ENCODE measurements at regions not wholly inside any gene's neighbourhood (a gene's known extent, or its start where the extent isn't known, plus 50 kb on each side); places are given as distances from the start of the nearest gene placed in this dataset.

DNA sequence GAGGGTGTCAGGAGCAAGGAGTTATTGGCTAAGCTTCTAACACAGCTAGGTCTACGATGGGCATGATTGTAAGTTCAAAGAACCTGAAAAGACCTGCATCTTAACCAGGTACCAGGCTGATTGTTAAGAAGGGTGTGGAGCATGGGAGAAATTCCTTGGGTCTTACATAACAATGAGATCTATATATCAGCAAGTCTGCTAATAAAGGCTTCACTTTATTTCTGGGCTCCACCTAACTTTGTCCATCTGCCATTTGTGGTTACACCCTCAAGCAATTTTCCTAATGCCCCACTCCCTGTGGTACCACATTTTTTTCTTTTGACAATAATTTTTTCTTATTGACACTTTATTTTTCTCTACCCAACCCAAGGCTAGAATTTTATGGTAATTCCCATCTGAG lies 223.5 kb upstream of the JAG1 start:
- H3K27me3 ChIP-seq (replicated peaks in 1 of 2; ENCODE audit: control insufficient read depth in 2 of 2, insufficient read depth in 2 of 2, low read length in 1 of 2): no peaks in the 10 kb centered on the region
- RAD21 ChIA-PET (ENCODE audit: unreplicated experiment): no interaction called here
- 0% methylated on average over 1 of the region's 1 CpG for WGBS (ENCODE audit: insufficient coverage, insufficient replicate concordance, low lambda C conversion rate, missing lambda C conversion rate)
- TF ChIP-seq RBBP5 (conservative IDR thresholded peaks at IDR 0.05) (no peak), SMC3 (IDR thresholded peaks at IDR 0.05; ENCODE audit: borderline replicate concordance, low read length) (no peak), E2F8 (IDR thresholded peaks at IDR 0.05; ENCODE audit: low read depth, partially characterized antibody) (no peak), TCF12 (IDR thresholded peaks at IDR 0.05; ENCODE audit: low read depth, low read length) (no peak), FOXK2 (IDR thresholded peaks at IDR 0.05) (no peak), KDM1A (IDR thresholded peaks at IDR 0.05; ENCODE audit: borderline replicate concordance) (no peak), CHD4 (IDR thresholded peaks at IDR 0.05) (no peak), PRDM15 (CRISPR knock-in tag; IDR thresholded peaks at IDR 0.05) (no peak)
- TF ChIP-seq, protein P1, sequence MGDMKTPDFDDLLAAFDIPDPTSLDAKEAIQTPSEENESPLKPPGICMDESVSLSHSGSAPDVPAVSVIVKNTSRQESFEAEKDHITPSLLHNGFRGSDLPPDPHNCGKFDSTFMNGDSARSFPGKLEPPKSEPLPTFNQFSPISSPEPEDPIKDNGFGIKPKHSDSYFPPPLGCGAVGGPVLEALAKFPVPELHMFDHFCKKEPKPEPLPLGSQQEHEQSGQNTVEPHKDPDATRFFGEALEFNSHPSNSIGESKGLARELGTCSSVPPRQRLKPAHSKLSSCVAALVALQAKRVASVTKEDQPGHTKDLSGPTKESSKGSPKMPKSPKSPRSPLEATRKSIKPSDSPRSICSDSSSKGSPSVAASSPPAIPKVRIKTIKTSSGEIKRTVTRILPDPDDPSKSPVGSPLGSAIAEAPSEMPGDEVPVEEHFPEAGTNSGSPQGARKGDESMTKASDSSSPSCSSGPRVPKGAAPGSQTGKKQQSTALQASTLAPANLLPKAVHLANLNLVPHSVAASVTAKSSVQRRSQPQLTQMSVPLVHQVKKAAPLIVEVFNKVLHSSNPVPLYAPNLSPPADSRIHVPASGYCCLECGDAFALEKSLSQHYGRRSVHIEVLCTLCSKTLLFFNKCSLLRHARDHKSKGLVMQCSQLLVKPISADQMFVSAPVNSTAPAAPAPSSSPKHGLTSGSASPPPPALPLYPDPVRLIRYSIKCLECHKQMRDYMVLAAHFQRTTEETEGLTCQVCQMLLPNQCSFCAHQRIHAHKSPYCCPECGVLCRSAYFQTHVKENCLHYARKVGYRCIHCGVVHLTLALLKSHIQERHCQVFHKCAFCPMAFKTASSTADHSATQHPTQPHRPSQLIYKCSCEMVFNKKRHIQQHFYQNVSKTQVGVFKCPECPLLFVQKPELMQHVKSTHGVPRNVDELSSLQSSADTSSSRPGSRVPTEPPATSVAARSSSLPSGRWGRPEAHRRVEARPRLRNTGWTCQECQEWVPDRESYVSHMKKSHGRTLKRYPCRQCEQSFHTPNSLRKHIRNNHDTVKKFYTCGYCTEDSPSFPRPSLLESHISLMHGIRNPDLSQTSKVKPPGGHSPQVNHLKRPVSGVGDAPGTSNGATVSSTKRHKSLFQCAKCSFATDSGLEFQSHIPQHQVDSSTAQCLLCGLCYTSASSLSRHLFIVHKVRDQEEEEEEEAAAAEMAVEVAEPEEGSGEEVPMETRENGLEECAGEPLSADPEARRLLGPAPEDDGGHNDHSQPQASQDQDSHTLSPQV (IDR thresholded peaks at IDR 0.05): no peak
- TF ChIP-seq, protein P2, sequence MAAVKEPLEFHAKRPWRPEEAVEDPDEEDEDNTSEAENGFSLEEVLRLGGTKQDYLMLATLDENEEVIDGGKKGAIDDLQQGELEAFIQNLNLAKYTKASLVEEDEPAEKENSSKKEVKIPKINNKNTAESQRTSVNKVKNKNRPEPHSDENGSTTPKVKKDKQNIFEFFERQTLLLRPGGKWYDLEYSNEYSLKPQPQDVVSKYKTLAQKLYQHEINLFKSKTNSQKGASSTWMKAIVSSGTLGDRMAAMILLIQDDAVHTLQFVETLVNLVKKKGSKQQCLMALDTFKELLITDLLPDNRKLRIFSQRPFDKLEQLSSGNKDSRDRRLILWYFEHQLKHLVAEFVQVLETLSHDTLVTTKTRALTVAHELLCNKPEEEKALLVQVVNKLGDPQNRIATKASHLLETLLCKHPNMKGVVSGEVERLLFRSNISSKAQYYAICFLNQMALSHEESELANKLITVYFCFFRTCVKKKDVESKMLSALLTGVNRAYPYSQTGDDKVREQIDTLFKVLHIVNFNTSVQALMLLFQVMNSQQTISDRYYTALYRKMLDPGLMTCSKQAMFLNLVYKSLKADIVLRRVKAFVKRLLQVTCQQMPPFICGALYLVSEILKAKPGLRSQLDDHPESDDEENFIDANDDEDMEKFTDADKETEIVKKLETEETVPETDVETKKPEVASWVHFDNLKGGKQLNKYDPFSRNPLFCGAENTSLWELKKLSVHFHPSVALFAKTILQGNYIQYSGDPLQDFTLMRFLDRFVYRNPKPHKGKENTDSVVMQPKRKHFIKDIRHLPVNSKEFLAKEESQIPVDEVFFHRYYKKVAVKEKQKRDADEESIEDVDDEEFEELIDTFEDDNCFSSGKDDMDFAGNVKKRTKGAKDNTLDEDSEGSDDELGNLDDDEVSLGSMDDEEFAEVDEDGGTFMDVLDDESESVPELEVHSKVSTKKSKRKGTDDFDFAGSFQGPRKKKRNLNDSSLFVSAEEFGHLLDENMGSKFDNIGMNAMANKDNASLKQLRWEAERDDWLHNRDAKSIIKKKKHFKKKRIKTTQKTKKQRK (IDR thresholded peaks at IDR 0.05; ENCODE audit: low read depth, low read length): no peak
- TF ChIP-seq, protein P3, sequence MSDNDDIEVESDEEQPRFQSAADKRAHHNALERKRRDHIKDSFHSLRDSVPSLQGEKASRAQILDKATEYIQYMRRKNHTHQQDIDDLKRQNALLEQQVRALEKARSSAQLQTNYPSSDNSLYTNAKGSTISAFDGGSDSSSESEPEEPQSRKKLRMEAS (IDR thresholded peaks at IDR 0.05; ENCODE audit: low read depth, low read length): no peak

More for the DNA sequence above, 223.5 kb upstream of the JAG1 start:
- ChIA-PET POLR2A (no interaction called here), SMC1A (ENCODE audit: uncharacterized antibody, unreplicated experiment) (interaction anchor here (1.2 kb wide), 1 partner anchor 376 kb away, joined by 3 read pairs; no protein-coding TSS in a partner anchor), CTCF (no interaction called here)
- BruUV-seq (replicated peaks): no TSS peak
- Histone ChIP-seq H3K27ac (ENCODE audit: control insufficient read depth, insufficient read depth) (no peak overlapping the region), H4K20me1 (ENCODE audit: control insufficient read depth, insufficient read depth) (no peaks in the 10 kb centered on the region), H3K79me2 (ENCODE audit: control insufficient read depth, insufficient read depth, low read length) (no peaks in the 10 kb centered on the region), H3K4me3 (no peak overlapping the region), H3K4me1 (ENCODE audit: control insufficient read depth, insufficient read depth, low read length) (no peaks in the 10 kb centered on the region), H3K4me2 (ENCODE audit: control insufficient read depth, insufficient read depth) (no peak overlapping the region), H3K36me3 (ENCODE audit: control insufficient read depth in 2 of 2, insufficient read depth in 2 of 2, low read length in 1 of 2) (no peaks in the 10 kb centered on the region), H3K9me3 (replicated peaks; ENCODE audit: control insufficient read depth, insufficient read depth, low read length) (no peaks in the 10 kb centered on the region), H3K9ac (ENCODE audit: control insufficient read depth, insufficient read depth, low read length) (no peak overlapping the region), H2AFZ (ENCODE audit: control insufficient read depth, low read depth, low read length) (no peak overlapping the region)
- FAIRE-seq: no peak
- in situ Hi-C loops (cut with MboI): no loop called here
- ATAC-seq: no peak
- DNase-seq (ENCODE audit: low read depth, low spot score): no peak
- intact Hi-C loops (cut with micrococcal nuclease; ENCODE audit: unreplicated experiment): no loop called here

Data from GM12878 (cell line).